ENCODE measurements at regions not wholly inside any gene's neighbourhood (a gene's known extent, or its start where the extent isn't known, plus 50 kb on each side); places are given as distances from the start of the nearest gene placed in this dataset.

- ChIA-PET CTCF (no interaction called here), POLR2A (no interaction called here)
Observed at GRCh38 chr12:59934486-59934885, 338.7 kb downstream of the SLC16A7 start.

GRCh38 chr12:59936534-59936933, 340.7 kb downstream of the SLC16A7 start:
- H3K27ac ChIP-seq (ENCODE audit: low read depth, low read length) = no peak overlapping the region
- DNase-seq (ENCODE audit: low read depth, low spot score) = no peak
- TF ChIP-seq CTCF (IDR thresholded peaks at IDR 0.05; ENCODE audit: low read depth, low read length) = no peak
- CTCF ChIA-PET = no interaction called here
- no peaks in the 10 kb centered on the region for H3K27me3 ChIP-seq (ENCODE audit: control insufficient read depth, insufficient read depth, low read length)
- no peak overlapping the region for H3K4me3 ChIP-seq (ENCODE audit: low read depth, low read length)
- no peaks in the 10 kb centered on the region for H3K9me3 ChIP-seq (ENCODE audit: control insufficient read depth, insufficient read depth, low read length)
- POLR2A ChIA-PET = no interaction called here

More at GRCh38 chr12:59934486-59934885, 338.7 kb downstream of the SLC16A7 start:
- no peaks in the 10 kb centered on the region for H3K9me3 ChIP-seq (ENCODE audit: control insufficient read depth, insufficient read depth, low read length)
- TF ChIP-seq CTCF (IDR thresholded peaks at IDR 0.05; ENCODE audit: low read depth, low read length) = no peak
- no peaks in the 10 kb centered on the region for H3K27me3 ChIP-seq (ENCODE audit: control insufficient read depth, insufficient read depth, low read length)
- no peak overlapping the region for H3K27ac ChIP-seq (ENCODE audit: low read depth, low read length)
- no peak overlapping the region for H3K4me3 ChIP-seq (ENCODE audit: low read depth, low read length)
- no peak for DNase-seq (ENCODE audit: low read depth, low spot score)

- TF ChIP-seq CTCF (IDR thresholded peaks at IDR 0.05; ENCODE audit: low read depth, low read length) = no peak
- POLR2A ChIA-PET = no interaction called here
- Histone ChIP-seq H3K27me3 (ENCODE audit: control insufficient read depth, insufficient read depth, low read length) (no peaks in the 10 kb centered on the region), H3K9me3 (ENCODE audit: control insufficient read depth, insufficient read depth, low read length) (no peaks in the 10 kb centered on the region), H3K27ac (ENCODE audit: low read depth, low read length) (no peak overlapping the region), H3K4me3 (ENCODE audit: low read depth, low read length) (no peak overlapping the region)
- no peak for DNase-seq (ENCODE audit: low read depth, low spot score)
- CTCF ChIA-PET = no interaction called here
Observed at GRCh38 chr12:59937148-59937547, 341.3 kb downstream of the SLC16A7 start.

GRCh38 chr12:59938190-59938962, 342.5 kb downstream of the SLC16A7 start:
- H3K4me3 ChIP-seq (ENCODE audit: low read depth, low read length) = no peak overlapping the region
- ChIA-PET POLR2A (no interaction called here), CTCF (no interaction called here)
- no peak for TF ChIP-seq CTCF (IDR thresholded peaks at IDR 0.05; ENCODE audit: low read depth, low read length)
- H3K27me3 ChIP-seq (ENCODE audit: control insufficient read depth, insufficient read depth, low read length) = no peaks in the 10 kb centered on the region
- H3K27ac ChIP-seq (ENCODE audit: low read depth, low read length) = no peak overlapping the region
- no peaks in the 10 kb centered on the region for H3K9me3 ChIP-seq (ENCODE audit: control insufficient read depth, insufficient read depth, low read length)
- DNase-seq (ENCODE audit: low read depth, low spot score) = no peak

GRCh38 chr12:59940631-59941342, 345.0 kb downstream of the SLC16A7 start:
- no peak for TF ChIP-seq CTCF (IDR thresholded peaks at IDR 0.05; ENCODE audit: low read depth, low read length)
- Histone ChIP-seq H3K27me3 (ENCODE audit: control insufficient read depth, insufficient read depth, low read length) (no peaks in the 10 kb centered on the region), H3K27ac (ENCODE audit: low read depth, low read length) (no peak overlapping the region), H3K4me3 (ENCODE audit: low read depth, low read length) (no peak overlapping the region), H3K9me3 (ENCODE audit: control insufficient read depth, insufficient read depth, low read length) (no peaks in the 10 kb centered on the region)
- POLR2A ChIA-PET = no interaction called here
- DNase-seq (ENCODE audit: low read depth, low spot score) = no peak
- CTCF ChIA-PET = no interaction called here
